NCI-H82 (cell line): ENCODE measurements at regions not wholly inside any gene's neighbourhood (a gene's known extent, or its start where the extent isn't known, plus 50 kb on each side); places are given as distances from the start of the nearest gene placed in this dataset.

ENCODE experiments used
- DNase-seq: peaks from one replicate; lab custom pipeline; 2025; lab: John Stamatoyannopoulos, UW

DNA sequence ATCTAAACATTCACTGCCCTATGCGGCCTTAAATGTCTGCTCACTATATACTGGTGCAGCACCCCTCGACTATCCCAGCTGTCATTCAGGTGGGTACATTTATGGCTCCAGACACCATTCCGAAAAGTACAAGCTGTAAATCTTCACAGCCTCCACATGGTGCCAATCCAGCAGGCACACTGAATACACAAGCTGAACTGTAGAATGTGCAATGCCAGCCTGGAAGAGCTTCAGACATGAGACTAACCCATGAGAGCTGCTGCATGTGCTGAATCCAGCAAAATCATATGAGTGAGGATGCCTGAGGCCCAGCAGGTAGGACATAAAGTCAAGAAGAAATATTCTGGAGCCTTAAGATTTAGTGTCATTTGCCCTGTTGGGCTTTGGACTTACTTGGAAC lies 483.8 kb upstream of the GRIA1 start:
- DNase-seq = no peak

DNA sequence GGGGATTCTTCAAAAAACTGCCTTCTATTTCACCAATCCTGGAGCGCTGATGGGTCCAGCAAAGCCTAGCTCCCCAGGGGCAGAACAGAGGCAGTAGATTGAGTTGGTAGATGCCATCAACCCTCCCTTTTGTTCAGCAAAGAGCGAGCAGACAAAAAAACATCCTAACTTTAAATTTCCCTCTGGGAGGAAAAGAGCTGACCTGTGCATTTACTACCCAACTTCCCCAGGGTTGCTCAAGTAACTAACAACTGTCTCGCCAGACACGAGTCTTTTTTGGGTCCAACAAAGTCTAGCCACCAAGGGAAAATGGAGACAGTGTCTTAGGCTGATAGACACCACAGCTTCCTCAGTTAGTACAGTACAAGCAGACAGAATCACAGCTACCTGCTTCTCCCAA lies 476.3 kb upstream of the GRIA1 start:
- DNase-seq = no peak

DNA sequence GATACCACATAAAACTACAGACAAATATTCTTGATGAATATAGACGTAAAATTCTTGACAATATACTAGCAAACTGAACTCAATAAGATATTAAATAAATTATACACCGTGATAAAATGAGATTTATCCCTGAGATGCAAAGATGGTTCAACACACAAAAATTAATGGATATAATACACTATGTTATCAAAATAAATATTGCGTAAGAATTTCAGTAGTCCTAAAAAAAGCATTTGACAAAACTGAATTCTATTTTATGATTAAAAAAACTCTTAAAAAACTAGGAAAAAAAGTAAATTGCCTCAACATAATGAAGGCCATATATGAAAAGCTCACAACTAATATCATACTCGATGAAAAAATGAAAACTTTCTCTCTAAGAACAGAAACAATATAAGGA lies 472.3 kb upstream of the GRIA1 start:
- no peak for DNase-seq

DNA sequence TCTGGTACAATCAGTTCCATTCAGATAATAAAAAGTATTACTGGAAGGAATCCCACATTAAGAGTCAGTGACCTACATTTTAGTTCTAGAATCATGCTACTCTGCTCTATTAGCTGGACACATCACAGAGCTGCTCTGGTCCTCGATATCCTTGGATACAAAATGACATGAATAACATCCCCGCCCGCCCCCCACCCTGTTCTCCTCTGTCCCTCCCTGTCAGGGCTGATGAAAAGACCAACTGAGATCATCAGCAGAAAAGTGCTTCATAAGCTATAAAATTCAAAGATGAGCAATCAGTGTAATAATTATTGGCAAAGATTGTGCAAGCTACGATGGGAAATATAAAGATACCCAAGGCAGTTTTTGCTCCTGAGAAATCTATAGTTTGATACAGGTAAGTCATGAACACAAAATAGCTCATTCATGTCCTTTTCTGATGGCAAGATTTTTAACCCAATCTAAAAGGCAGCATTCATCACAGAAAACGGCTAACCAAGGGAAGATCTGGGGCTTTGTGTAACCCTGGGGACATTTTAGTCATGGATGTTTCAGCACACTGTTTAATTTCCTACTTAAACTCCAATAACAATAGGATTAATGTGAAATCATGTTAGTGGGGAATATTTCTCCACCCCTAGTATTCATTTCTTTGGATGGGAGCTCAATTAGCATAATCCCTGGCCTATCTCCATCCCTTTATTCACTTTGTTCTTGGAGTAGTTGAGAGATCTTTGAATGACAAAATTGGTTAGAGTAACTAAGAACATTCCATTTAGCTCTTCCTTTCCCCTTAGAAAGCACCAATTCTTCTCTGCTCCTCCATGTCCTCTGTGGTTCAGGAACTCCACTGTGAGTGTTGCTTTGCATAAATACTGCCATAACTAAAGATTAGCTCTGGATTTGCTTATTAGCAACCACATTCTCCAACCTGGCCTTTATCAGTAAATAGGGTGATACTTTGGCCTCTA lies 459.4 kb upstream of the GRIA1 start:
- DNase-seq = no peak

DNA sequence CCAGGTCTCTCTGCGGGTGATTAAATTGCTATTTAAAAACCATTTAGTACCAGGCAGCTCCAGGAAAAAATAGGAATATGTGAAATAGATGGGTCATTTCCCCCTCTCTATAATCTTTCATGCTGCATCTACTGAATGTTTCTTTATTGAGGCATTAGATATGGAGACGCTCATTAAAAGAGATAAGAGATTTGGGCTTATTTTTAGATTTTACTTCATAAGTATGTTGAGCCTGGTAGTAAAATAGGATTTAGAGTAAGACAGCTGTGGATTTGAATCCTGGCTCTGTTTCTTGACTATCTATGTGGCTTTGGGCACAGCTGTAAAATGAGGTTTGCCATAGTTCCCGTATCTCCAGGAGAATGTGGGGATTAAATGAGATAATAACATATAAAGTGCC lies 451.0 kb upstream of the GRIA1 start:
- no peak for DNase-seq

DNA sequence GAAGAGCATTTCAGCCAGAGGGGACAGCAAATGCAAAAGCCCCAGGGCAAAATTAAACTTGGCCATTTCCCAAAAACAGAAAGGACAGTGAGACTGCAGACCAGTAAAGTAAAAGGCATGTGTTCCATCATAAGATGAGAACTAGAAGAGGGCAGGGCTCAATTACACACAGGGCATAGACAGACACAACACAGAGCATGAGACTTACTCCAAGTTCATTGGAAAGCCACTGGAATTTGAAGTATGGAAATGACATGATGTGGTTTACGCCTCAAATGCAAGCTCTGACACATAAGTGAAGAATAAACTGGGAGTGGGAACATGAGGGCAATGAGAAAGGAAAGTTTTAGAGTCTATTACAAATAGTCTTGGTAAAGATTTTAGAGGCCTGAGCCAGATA lies 446.6 kb upstream of the GRIA1 start:
- no peak for DNase-seq

DNA sequence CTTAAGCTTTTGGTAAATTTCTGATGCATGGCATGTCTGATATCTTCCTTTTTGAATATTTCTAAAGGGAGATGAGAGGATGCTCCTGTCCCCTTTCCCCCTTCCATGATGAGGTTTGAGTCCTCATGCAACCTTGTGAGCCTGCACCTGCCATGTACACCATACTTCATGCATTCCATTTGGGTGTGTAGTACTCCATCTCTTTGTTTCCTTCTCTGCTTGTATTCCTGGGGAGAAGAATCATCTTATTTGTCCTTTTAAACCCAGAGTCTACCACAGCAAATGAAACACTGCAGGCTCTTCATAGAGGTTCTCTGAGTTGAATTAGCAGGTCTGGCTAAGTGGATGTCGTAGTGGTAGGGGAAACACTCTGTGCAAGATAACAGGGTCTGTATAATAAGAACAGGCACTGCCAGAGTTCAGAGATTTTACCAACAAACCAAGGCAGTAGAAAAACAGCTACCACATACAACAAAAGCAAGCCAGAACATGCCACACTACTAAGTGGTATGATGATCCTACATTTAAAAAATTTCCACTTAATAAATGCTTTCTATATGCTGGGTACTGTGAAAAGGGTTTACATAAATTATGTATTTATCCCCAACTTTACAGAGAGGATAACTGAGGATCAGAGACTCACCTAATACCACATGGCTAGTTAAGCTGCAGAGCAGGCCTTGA lies 439.8 kb upstream of the GRIA1 start:
- DNase-seq = no peak

DNA sequence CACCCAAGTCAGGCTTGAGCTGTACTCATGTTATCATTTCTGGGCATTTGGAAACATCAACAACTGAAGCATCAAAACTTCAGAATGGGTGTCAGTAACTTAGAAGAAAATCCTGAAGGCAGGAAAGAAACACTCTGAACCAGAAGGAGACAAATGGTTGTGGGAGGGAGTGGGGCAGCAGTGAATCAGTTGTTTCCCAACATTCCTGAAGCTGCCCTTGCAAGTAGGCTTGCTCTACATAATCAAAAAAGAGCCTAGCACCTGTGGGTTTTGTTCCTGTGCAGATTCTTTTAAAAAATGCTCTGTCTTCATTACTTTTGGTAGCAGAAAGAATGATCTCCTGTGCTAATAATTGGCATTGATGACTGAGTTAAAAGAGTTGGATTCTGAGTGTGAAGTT lies 424.2 kb upstream of the GRIA1 start:
- DNase-seq = no peak

DNA sequence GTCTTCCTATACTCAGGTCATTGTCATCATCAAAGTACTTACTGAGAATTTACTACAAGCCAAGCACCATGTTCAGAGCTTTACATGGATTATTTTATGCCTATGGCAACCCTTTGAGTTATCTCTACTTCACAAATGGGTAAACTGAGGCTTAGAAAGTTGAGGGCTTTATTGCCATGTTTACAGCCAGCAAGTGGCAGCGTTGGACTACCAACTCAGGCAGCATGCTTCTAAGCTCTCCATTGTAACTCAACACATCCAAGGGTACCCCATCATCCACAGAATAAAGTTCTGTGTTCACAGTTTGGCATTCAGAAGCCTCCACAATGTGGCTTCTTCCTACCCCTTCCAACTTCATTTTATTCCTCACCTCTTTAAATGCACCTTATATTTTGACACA lies 422.6 kb upstream of the GRIA1 start:
- DNase-seq = no peak

DNA sequence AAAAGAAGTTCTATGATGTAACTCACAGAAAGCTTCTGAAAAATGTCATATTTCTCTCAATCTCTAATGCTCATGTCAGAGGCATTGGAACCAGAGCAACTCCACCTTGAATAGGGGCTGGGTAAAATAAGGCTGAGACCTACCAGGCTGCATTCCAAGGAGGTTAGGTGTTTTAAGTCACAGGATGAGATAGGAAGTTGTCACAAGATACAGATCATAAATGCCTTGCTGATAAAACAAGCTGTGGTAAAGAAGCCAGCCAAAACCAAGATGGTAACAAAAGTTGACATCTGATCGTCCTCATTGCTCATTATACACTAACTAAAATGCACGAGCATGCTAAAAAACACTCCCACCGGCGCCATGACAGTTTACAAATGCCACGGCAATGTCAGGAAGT lies 411.1 kb upstream of the GRIA1 start:
- no peak for DNase-seq

DNA sequence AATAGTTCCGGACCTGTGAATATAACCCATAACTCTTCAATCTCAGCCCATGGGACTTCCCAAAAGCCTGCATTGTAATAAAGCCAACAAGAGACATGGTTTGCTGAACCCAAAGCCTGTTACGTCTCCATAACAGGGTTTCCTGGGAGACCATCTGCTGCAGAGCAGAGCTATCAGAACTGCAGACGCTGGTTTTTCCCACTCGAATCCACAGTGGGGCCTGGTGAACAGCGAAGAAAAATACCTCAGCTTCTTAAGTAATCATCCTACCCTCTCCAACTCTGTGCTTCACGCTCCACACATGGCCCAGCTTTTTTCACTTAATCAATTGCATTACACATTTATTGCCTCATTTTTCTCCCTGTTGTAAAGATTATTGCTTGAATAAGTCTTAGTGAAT lies 409.5 kb upstream of the GRIA1 start:
- DNase-seq = peak; percentile 80

DNA sequence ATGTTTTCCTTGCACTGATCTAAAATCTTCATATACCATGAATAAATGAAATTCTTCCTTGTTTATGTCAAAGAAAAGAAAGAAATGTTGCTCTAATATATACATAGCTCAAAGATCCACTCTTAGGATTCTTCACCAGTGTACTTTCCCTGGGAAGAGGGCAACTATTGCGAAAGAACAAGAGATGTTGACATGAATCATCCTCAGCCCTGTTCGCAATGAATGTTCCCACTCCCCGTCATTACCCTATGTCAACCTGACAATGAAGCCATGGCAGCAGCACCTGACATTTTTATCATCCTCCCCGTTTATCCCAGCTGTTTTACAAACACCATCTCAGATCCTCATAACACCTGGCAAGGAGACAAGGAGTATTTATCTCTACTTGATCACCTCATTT lies 409.1 kb upstream of the GRIA1 start:
- peak; percentile 2 for DNase-seq

DNA sequence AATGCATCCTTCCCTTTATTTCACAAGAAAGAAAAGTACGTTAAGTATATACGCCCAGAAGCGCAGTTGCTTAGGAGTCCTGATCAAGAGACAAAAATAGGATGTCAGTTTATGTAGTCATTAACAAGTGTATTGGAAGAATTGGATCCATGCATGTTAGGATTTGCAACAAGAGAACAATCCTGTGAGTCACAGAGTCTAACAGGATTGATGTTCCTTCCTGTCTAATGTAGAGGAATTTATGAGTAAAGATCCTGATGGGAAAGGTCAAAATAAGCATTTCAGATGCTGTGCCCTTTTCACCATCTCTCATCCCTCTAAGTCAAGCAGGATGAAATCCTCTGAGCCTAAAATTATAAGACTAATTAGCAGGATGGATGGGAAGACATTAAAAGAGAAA lies 406.0 kb upstream of the GRIA1 start:
- DNase-seq = peak; percentile 82

DNA sequence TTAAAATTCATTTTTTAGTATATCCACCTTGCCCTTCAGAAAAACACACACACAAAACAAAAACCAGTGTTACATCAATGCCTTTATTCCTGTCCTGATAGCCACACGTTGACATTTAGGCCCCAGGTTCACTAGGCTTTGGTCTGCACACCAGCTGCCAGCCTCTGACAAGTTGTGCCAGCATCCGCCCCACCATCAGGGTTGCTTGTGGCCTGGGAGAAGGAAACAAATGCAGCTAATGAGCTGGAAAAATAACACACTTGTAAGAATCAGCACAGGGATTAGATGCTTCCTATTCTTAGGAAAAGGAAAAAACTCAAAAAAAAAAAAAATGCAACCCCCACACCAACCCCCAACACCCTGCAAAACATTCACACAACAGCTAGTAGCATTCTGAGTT lies 404.0 kb upstream of the GRIA1 start:
- DNase-seq = no peak

DNA sequence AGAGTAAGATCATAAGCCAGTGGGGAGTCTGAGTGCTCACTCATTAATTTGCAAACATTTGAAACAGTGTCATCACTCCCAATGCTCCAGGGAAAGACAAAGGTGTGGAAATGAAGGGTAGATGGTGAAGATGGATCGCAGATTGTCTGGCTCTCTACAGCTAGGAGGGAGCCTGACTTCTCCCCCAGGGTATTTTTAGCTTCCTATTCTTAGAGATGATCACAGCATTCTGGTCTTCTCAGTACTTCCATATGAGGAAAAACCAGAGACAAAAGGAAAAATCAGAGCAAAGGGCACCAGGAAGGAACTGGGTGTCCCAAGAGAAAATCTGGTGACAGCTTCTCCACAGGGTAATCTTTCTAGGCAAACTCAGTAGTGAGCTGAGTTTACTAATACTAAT lies 401.9 kb upstream of the GRIA1 start:
- no peak for DNase-seq

DNA sequence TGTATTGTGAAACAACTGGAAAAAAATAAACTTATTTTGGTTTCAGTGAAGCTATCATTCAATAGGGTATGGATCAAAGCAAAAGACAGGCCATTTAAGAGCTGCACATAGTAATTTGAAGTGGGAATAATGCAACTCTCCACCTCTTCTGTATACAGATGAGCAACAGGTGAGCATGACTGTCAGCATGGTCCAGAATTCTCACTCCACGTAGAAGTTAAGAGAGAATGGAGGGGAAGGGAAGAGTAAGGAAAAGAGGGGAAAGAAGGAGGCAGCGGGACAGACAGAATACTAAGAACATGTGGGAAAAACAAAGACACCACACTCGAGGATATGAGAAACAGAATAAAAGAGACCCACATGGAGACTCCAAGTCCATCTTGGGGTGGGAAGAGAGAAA lies 396.1 kb upstream of the GRIA1 start:
- DNase-seq = no peak

DNA sequence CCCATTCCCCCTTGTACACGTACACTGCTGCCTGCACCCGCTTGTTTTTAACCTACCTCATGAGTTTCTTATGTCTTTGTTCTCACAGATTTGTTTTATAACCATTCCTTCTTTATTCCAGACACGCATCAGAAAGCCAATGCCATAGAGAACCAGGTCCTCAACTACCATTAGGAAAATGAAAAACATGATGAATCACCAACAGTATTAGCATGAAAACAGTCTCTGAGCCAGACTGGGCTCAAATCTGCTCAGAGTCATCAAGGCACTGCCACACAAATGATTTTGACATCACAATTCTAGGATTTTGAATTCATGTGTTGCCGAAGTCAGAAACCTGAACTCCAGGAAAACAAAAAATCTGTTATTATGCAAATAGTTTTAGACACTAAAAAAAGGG lies 394.1 kb upstream of the GRIA1 start:
- DNase-seq = no peak

DNA sequence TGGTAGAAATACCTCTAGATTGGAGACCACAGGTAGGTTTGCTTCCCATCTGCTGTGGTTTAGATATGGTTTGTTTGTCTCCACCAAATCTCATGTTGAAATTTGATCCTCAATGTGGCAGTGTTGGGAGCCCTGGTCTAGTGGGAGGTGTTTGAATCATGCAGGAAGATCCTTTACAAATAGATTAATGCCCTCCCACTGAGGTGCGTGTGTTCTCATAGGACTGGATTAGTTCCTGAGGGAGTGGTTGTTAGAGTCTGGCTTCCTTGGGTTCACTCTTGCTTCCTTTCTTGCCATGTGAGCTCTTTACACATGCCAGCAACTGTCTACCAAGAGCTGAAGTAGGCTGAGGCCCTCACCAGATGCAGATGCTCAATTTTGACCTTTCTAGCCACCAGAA lies 391.1 kb upstream of the GRIA1 start:
- DNase-seq = peak; percentile 0

DNA sequence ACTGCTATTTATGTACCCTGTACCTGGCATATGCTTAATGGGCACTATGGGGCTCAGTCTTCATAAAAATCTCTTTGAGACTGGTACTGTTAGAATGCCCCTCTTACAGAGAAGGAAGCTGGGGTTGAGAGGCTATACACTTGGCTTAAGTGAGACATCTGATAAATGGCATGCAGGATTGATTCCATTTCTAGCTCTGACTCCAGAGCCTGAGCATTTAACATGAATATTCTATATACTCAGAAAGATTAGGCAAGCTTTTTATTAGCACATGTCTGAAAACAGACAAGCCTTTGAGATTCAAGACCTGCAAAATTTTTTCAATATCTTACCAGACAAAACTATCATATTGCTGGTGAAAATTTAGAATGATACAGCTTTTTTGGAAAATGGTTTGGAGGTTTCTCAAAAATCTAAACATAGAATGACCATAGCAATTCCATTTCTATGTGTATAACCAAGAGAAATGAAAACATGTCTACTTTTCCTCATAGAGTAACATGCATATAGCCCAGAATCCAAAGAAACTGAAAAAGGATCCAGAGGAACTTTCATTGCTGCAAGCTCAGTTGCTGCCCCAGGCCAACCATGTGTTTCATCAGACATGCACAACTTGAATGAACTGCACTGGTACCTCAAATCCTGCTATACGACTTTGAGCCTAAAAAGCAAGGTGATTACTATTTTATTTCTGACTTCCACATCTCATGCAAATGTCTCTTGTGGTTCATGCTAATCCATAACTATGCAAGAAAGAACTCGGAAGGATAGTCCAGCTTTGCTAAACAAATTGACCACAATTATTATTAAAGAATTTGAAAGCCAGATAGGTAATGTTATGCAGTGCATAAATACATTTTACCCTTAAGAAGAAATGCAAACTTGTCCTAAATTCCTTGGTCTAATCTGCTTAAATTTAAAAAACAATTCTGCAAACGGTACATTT lies 389.0 kb upstream of the GRIA1 start:
- DNase-seq = no peak

DNA sequence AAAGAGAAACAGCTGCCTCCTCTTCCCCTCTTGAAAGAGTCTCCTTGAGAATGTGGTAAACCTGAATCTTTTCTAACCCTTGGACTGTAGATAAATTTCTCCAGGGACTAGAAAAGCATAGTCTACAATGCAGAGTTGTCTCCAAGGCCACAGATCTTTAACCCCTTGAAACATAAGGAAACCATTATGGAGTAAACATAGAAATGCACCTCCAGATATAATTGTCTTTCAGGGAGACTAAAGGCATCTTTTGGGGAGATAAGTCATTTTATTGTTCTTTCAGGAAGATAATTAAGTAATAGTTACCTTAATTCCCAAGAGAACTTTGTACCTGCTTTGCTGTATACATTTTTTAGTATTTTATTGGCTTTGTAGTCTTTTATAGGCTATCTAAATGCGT lies 373.6 kb upstream of the GRIA1 start:
- no peak for DNase-seq

DNA sequence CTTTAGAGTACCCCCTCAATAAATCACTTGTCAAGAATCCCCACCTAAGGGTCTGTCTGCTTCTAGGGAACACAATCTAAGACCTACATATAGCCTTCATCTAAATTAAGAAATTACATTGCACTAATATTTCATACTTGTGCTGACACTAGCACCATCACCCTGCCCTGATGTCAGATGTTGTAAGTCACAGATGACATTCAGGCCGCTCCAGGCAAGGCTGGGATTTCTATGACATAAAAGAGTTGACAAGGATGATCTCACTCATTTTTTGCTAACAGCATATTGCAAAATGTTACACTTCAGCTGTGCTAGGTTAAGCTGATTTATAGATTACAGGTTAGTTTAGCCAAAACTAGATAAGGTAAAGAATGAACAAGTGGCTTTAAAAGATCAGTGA lies 372.5 kb upstream of the GRIA1 start:
- DNase-seq = no peak

DNA sequence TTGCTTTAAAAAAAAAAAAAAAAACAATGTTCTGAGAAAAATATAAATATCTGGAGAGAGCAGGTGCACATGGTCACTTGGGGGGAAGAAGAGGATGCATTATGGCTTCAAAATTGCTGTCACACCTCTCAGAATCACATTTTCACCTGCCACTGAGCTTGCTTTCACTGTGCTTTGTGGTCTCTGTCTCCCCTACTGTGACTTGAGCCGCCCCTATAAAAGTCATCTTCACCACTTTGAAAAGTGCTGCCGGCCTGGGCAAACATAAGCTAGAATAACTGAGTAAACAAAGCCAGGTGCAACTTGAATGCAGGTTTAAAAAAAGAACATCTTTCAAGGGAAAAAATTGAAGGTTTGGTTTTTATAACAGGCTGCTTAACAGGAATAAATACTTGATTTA lies 368.1 kb upstream of the GRIA1 start:
- no peak for DNase-seq
